AG04450 (cell line): ENCODE measurements at regions not wholly inside any gene's neighbourhood (a gene's known extent, or its start where the extent isn't known, plus 50 kb on each side); places are given as distances from the start of the nearest gene placed in this dataset.

Experiments used
- CTCF ChIA-PET: fragments of 300-600, 350-600 bp; formaldehyde crosslinking; extraction: SDS; loops from one replicate; lab custom pipeline; 2022; ENCODE audit warnings: antibody characterized with exemption, inconsistent platforms; lab: Charles Lee
- POLR2A ChIA-PET: fragments of 350-600 bp; formaldehyde crosslinking; extraction: SDS; loops from one replicate; lab custom pipeline; 2021; ENCODE audit warnings: antibody characterized with exemption, inconsistent platforms; lab: Yijun Ruan, JAX
- DNase-seq: peaks from one replicate; pipeline ENCODE4 v3.0.0-alpha.2; 2011; ENCODE audit warnings: low read depth, low spot score
- H3K27ac ChIP-seq: one replicate; pipeline ENCODE4 v1.5.1; 2012; ENCODE audit warnings: low read depth, low read length, control low read depth
- H3K27me3 ChIP-seq: one replicate; pipeline ENCODE4 v1.6.0; 2012; ENCODE audit warnings: low read length; ENCODE audit not compliant: control insufficient read depth, insufficient read depth
- H3K4me3 ChIP-seq: 2 replicates; pipeline ENCODE4 v1.5.1; 2011; ENCODE audit warnings: mild to moderate bottlenecking, low read depth, low read length, control low read depth
- H3K9me3 ChIP-seq: 2 replicates; pipeline ENCODE4 v1.5.1; 2012; ENCODE audit warnings: low read length; ENCODE audit not compliant: control insufficient read depth, insufficient read depth
- TF ChIP-seq, protein P1 (sequence below): IDR thresholded peaks from 2 replicates; pipeline ENCODE4 v1.5.1; 2011; ENCODE audit warnings: low read depth, low read length, control low read depth, inconsistent platforms

DNA sequence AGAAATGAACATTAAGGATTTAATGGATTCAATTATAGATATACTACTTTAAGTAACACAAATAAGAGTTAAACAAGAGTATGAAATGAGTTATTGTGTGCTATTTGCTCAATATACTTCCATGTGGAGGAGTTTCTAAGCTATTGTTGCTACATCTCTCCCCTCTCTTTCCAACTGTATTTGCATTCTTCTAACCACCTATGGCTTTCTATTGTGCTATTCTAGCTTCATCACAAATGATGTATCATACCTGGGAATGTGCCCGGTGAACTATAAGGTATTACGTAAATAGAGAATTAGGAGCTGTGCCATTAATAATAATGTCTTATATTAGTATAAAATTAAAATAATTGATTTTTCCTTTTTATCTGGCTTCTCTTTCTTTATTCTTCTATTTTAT, 87.1 kb upstream of the PLEKHG7 start:
- Histone ChIP-seq H3K27me3 (no peaks in the 10 kb centered on the region), H3K9me3 (no peaks in the 10 kb centered on the region), H3K27ac (no peak overlapping the region), H3K4me3 (no peak overlapping the region)
- ChIA-PET POLR2A (no interaction called here), CTCF (interaction anchor here (1.3 to 2.2 kb wide), 2 partner anchors 11 to 1234 kb away, joined by 3 to 8 read pairs; no protein-coding TSS in a partner anchor)
- TF ChIP-seq, protein P1, sequence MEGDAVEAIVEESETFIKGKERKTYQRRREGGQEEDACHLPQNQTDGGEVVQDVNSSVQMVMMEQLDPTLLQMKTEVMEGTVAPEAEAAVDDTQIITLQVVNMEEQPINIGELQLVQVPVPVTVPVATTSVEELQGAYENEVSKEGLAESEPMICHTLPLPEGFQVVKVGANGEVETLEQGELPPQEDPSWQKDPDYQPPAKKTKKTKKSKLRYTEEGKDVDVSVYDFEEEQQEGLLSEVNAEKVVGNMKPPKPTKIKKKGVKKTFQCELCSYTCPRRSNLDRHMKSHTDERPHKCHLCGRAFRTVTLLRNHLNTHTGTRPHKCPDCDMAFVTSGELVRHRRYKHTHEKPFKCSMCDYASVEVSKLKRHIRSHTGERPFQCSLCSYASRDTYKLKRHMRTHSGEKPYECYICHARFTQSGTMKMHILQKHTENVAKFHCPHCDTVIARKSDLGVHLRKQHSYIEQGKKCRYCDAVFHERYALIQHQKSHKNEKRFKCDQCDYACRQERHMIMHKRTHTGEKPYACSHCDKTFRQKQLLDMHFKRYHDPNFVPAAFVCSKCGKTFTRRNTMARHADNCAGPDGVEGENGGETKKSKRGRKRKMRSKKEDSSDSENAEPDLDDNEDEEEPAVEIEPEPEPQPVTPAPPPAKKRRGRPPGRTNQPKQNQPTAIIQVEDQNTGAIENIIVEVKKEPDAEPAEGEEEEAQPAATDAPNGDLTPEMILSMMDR: no peak
- no peak for DNase-seq

DNA sequence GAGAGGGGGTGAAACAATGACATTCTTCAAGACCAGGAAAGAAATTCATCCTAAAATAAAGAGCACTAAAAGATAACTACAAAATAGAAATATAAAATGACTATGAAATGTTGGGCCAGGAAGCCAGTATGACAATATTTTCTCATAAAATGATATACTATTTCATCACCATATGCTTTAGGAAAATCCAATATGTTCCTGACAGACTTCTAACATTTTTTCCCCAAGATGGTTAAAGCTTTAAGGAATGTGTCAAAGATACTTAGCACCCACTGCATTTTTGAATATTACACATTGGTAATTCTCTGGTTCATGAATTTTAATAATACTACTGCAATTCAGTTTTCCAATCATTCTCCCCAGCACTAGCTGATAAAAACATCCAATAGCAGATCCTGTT, 87.7 kb upstream of the PLEKHG7 start:
- H3K9me3 ChIP-seq: no peaks in the 10 kb centered on the region
- no peak overlapping the region for H3K4me3 ChIP-seq
- ChIA-PET POLR2A (no interaction called here), CTCF (interaction anchor here (1.3 to 2.2 kb wide), 2 partner anchors 11 to 1233 kb away, joined by 3 to 8 read pairs; no protein-coding TSS in a partner anchor)
- no peaks in the 10 kb centered on the region for H3K27me3 ChIP-seq
- TF ChIP-seq, protein P1: no peak
- no peak for DNase-seq
- H3K27ac ChIP-seq: no peak overlapping the region

- no peak overlapping the region for H3K4me3 ChIP-seq
- TF ChIP-seq, protein P1: no peak
- H3K27ac ChIP-seq: no peak overlapping the region
- no peaks in the 10 kb centered on the region for H3K9me3 ChIP-seq
- no peaks in the 10 kb centered on the region for H3K27me3 ChIP-seq
- CTCF ChIA-PET: interaction anchor here (1.3 kb wide), 1 partner anchor 10 kb away, joined by 3 read pairs; no protein-coding TSS in a partner anchor
- no peak for DNase-seq
- POLR2A ChIA-PET: no interaction called here
Measured at GRCh38 chr12:92614502-92614901, 88.3 kb upstream of the PLEKHG7 start.

GRCh38 chr12:92614001-92614400, 88.8 kb upstream of the PLEKHG7 start:
- DNase-seq: no peak
- Histone ChIP-seq H3K27me3 (no peaks in the 10 kb centered on the region), H3K9me3 (no peaks in the 10 kb centered on the region), H3K4me3 (no peak overlapping the region), H3K27ac (no peak overlapping the region)
- ChIA-PET POLR2A (no interaction called here), CTCF (no interaction called here)
- TF ChIP-seq, protein P1: no peak

GRCh38 chr12:92612611-92613010, 90.2 kb upstream of the PLEKHG7 start:
- ChIA-PET POLR2A (no interaction called here), CTCF (interaction anchor here (1.4 kb wide), 1 partner anchor 1231 kb away, joined by 4 read pairs; no protein-coding TSS in a partner anchor)
- H3K4me3 ChIP-seq: no peak overlapping the region
- DNase-seq: no peak
- TF ChIP-seq, protein P1: no peak
- H3K9me3 ChIP-seq: no peaks in the 10 kb centered on the region
- no peak overlapping the region for H3K27ac ChIP-seq
- no peaks in the 10 kb centered on the region for H3K27me3 ChIP-seq
